ENCODE measurements at regions not wholly inside any gene's neighbourhood (a gene's known extent, or its start where the extent isn't known, plus 50 kb on each side); places are given as distances from the start of the nearest gene placed in this dataset.

DNA sequence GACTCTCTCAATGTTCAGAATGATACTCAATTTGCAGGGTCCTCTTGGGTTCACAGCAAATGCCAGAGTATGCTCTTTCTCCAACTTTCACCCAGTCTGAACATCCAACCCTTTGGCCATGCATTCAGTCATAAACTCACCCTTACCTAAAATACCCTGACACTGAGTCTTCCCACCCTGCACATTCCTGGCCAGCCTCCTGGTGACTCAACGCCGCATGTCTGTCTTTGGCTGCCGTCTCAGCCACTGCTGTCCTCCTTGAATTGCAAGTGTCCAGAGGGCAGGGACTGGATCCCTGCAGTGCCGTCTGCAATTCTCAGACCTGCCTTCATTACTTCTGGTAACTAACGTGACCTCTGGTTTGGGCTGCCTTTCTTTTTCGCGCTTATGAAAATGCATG is 593.4 kb downstream of the QKI start:
- Histone ChIP-seq H3K9me3 (no peaks in the 10 kb centered on the region), H3K27ac (no peak overlapping the region), H3K4me1 (no peaks in the 10 kb centered on the region), H3K4me3 (no peak overlapping the region), H3K36me3 (no peaks in the 10 kb centered on the region), H3K27me3 (no peaks in the 10 kb centered on the region)
- ATAC-seq: no peak
- intact Hi-C loops (cut with DNase I): loop anchor here in 1 of 2 donors (5.0 kb wide), 1 partner anchor 294 kb away; no protein-coding TSS in a partner anchor
- TF ChIP-seq, protein P1, sequence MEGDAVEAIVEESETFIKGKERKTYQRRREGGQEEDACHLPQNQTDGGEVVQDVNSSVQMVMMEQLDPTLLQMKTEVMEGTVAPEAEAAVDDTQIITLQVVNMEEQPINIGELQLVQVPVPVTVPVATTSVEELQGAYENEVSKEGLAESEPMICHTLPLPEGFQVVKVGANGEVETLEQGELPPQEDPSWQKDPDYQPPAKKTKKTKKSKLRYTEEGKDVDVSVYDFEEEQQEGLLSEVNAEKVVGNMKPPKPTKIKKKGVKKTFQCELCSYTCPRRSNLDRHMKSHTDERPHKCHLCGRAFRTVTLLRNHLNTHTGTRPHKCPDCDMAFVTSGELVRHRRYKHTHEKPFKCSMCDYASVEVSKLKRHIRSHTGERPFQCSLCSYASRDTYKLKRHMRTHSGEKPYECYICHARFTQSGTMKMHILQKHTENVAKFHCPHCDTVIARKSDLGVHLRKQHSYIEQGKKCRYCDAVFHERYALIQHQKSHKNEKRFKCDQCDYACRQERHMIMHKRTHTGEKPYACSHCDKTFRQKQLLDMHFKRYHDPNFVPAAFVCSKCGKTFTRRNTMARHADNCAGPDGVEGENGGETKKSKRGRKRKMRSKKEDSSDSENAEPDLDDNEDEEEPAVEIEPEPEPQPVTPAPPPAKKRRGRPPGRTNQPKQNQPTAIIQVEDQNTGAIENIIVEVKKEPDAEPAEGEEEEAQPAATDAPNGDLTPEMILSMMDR (IDR thresholded peaks at IDR 0.05): no peak
- no peak for TF ChIP-seq POLR2A (IDR thresholded peaks at IDR 0.05)
- WGBS (ENCODE audit: insufficient coverage, low coverage, low lambda C conversion rate, missing lambda C conversion rate): 67% methylated on average over 4 of the region's 7 CpGs
- DNase-seq: no peak

DNA sequence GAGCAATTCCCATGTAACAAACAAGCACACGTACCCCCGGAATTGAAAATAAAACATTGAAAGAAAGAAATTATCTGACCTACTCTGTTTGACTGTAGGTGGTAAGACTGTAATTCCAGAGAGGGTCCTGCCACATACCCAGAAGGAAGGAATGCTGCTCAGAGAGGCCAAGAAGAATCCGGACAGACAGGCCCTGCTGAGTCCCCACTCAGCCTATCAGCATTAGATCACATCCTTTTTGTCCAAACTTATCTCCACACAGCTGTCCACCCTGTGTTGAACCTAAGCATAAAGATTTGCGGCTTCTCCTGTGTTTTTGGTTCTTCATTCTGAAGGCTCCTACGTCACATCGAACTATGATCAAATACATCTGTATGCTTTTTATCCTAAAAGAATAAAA is 591.9 kb downstream of the QKI start:
- H3K4me3 ChIP-seq: no peak overlapping the region
- ATAC-seq (no peak), DNase-seq (no peak)
- WGBS (ENCODE audit: insufficient coverage, low coverage, low lambda C conversion rate, missing lambda C conversion rate): 78% methylated on average over 6 of the region's 6 CpGs
- intact Hi-C loops (cut with DNase I): loop anchor here in 1 of 2 donors (5.0 kb wide), 1 partner anchor 296 kb away; no protein-coding TSS in a partner anchor
- no peaks in the 10 kb centered on the region for H3K4me1 ChIP-seq
- no peaks in the 10 kb centered on the region for H3K36me3 ChIP-seq
- no peaks in the 10 kb centered on the region for H3K9me3 ChIP-seq
- H3K27ac ChIP-seq: no peak overlapping the region
- no peaks in the 10 kb centered on the region for H3K27me3 ChIP-seq
- TF ChIP-seq POLR2A (IDR thresholded peaks at IDR 0.05): no peak
- TF ChIP-seq, protein P1 (IDR thresholded peaks at IDR 0.05): no peak

DNA sequence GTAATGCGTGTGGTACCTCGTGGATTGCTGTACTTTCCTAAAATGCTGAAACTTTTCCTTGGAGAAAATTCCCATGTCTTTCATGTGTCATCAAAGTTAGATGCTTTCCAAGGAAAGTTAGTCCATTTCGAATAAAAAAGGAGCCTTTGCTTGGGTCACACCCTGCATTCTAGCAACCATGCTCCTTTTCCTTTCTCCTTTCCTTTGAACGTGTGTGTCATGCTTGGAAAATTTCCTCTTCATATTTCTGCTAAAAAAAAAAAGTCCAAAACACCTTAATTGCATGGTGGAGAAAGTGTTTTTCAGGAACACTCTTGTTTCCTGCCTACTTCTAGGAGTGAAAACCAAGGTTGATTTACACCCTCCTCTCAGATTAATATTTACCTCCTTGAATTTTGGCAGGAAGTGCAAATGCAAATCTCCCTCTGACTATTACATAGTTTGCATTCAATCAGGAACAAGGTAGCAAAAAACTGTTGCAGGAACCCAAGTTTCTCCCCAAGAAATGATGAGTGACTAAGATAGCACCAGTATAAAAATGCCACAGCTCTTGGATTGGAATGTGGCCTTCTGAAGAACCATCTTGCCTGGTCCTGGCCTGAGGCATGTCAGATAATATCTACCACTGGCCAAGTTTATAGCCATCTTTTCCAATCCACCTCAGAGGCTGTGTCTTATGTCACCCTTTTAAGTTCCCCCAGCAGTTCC is 590.6 kb downstream of the QKI start:
- no peaks in the 10 kb centered on the region for H3K9me3 ChIP-seq
- no peak for ATAC-seq

DNA sequence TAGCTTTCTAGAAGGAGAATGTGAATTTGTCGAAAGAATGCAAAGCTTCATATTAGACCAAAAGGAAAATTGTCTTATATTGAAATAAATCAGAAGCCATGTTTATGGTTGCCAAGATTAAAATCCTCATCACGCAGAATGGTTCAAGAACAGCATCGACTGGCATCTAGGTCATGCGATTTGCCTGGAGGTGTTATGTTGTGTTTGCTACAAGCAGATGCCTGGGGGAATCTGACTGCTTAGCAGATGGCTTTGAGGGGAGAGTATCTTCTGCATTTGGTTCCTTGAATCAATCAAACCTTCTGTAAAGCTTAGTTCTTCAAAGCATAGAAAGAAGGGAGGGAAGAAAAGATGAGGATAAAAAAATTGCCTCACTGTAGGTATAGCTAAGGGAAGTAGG is 585.8 kb downstream of the QKI start:
- Histone ChIP-seq H3K27me3 (no peaks in the 10 kb centered on the region), H3K4me3 (no peak overlapping the region), H3K4me1 (no peaks in the 10 kb centered on the region), H3K36me3 (no peaks in the 10 kb centered on the region), H3K27ac (no peak overlapping the region), H3K9me3 (no peaks in the 10 kb centered on the region)
- 77% methylated on average over 4 of the region's 4 CpGs for WGBS (ENCODE audit: insufficient coverage, low coverage, low lambda C conversion rate, missing lambda C conversion rate)
- TF ChIP-seq, protein P1 (IDR thresholded peaks at IDR 0.05): no peak
- TF ChIP-seq POLR2A (IDR thresholded peaks at IDR 0.05): no peak
- ATAC-seq (no peak), DNase-seq (no peak)
- intact Hi-C loops (cut with DNase I): no loop called here

More for the DNA sequence above, 590.6 kb downstream of the QKI start:
- no peak for TF ChIP-seq POLR2A (IDR thresholded peaks at IDR 0.05)
- TF ChIP-seq, protein P1 (IDR thresholded peaks at IDR 0.05): no peak
- H3K4me1 ChIP-seq: no peaks in the 10 kb centered on the region
- H3K27ac ChIP-seq: no peak overlapping the region
- intact Hi-C loops (cut with DNase I): loop anchor here in 1 of 2 donors (5.0 kb wide), 1 partner anchor 297 kb away; no protein-coding TSS in a partner anchor
- no peak overlapping the region for H3K4me3 ChIP-seq
- no peak for DNase-seq
- H3K27me3 ChIP-seq: no peaks in the 10 kb centered on the region
- 44% methylated on average over 4 of the region's 4 CpGs for WGBS (ENCODE audit: insufficient coverage, low coverage, low lambda C conversion rate, missing lambda C conversion rate)
- no peaks in the 10 kb centered on the region for H3K36me3 ChIP-seq
